Lower leg skin (tissue), 3 donors: ENCODE measurements at regions not wholly inside any gene's neighbourhood (a gene's known extent, or its start where the extent isn't known, plus 50 kb on each side); places are given as distances from the start of the nearest gene placed in this dataset.

Experiments used
- CTCF ChIP-seq, 3 donors: fragments of 450-650 bp; IDR thresholded peaks; one replicate each; pipeline ENCODE4 v1.5.1; 2016; ENCODE audit warnings: antibody characterized with exemption in 3 of 3, mild to moderate bottlenecking in 3 of 3, moderate library complexity in 2 of 3
- POLR2A ChIP-seq, 2 donors: fragments of 450-650 bp; IDR thresholded peaks; one replicate each; pipeline ENCODE4 v1.6.1; 2016 to 2017; ENCODE audit warnings: antibody characterized with exemption in 2 of 2, mild to moderate bottlenecking in 1 of 2, moderate library complexity in 1 of 2

- TF ChIP-seq CTCF (IDR thresholded peaks at IDR 0.05) (no peak), POLR2A (IDR thresholded peaks at IDR 0.05) (no peak)
These were observed 697.5 kb downstream of the INHBA start for GRCh38 chr7:41005374-41005901.
